ENCODE measurements at regions not wholly inside any gene's neighbourhood (a gene's known extent, or its start where the extent isn't known, plus 50 kb on each side); places are given as distances from the start of the nearest gene placed in this dataset.

DNA sequence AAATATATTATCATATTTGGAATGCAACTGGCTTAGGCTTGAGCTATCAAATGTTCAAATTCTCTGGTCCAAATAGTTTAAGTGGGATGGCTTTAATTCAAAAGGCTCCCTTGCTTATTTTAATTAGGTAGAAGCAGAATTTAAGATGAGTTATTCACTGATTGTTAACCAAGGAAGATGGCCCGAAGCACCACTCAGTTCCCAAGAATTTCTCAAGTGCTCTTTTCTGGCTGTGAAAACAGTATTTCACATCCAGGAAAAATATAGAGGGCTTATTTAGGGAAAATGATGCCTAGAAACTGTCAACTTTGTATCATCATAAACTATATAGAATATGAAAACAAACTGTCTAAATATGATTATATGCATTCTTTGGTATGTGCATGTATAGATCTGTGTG lies 246.5 kb upstream of the SFRP2 start:
- no peak for TF ChIP-seq POLR2A (IDR thresholded peaks at IDR 0.05)
- no peak for TF ChIP-seq CTCF (IDR thresholded peaks at IDR 0.05)
